HepG2 (cell line): ENCODE measurements at regions not wholly inside any gene's neighbourhood (a gene's known extent, or its start where the extent isn't known, plus 50 kb on each side); places are given as distances from the start of the nearest gene placed in this dataset.

Experiments
- ARNT ChIP-seq: fragments of 450-650 bp; IDR thresholded peaks from 2 replicates; pipeline ENCODE4 v1.6.1; 2017
- BORCS8-MEF2B ChIP-seq: sonication (generic); formaldehyde crosslinking; IDR thresholded peaks from 2 replicates; pipeline ENCODE4 v1.8.0; 2022; ENCODE audit warnings: mild to moderate bottlenecking, missing genetic modification reagents
- DMTF1 ChIP-seq: sonication (generic); formaldehyde crosslinking; IDR thresholded peaks from 2 replicates; pipeline ENCODE4 v1.4.0; 2020; ENCODE audit warnings: mild to moderate bottlenecking, missing genetic modification reagents
- HNRNPL ChIP-seq: fragments of 200-400 bp; formaldehyde crosslinking; IDR thresholded peaks from 2 replicates; pipeline ENCODE4 v1.6.1; 2017; ENCODE audit warnings: mild to moderate bottlenecking, low read depth, low read length
- MAZ ChIP-seq, 2 experiments: sonication (generic) in 1 of 2; formaldehyde crosslinking in 1 of 2; IDR thresholded peaks; 2 replicates each; pipeline versions ENCODE4 v1.5.0 to v1.6.1; 2012 to 2020; ENCODE audit warnings: low read depth in 2 of 2, mild to moderate bottlenecking in 2 of 2, borderline replicate concordance in 1 of 2, improper control_type of control experiment in 1 of 2, low read length in 1 of 2, missing genetic modification reagents in 1 of 2, moderate library complexity in 1 of 2
- NFATC3 ChIP-seq: sonication (generic); formaldehyde crosslinking; IDR thresholded peaks from 2 replicates; pipeline ENCODE4 v1.5.1; 2020; ENCODE audit warnings: mild to moderate bottlenecking, missing genetic modification reagents
- NFYB ChIP-seq: sonication (generic); formaldehyde crosslinking; IDR thresholded peaks from 2 replicates; pipeline ENCODE4 v1.4.0; 2020; ENCODE audit warnings: missing genetic modification reagents
- PRDM4 ChIP-seq: sonication (generic); formaldehyde crosslinking; IDR thresholded peaks from 2 replicates; pipeline ENCODE4 v1.9.0; 2021; ENCODE audit warnings: missing genetic modification reagents, borderline replicate concordance
- RFX5 ChIP-seq: IDR thresholded peaks from 2 replicates; pipeline ENCODE4 v1.6.1; 2011; ENCODE audit warnings: low read depth, low read length, improper control_type of control experiment
- SYNCRIP ChIP-seq: fragments of 200-400 bp; formaldehyde crosslinking; IDR thresholded peaks from 2 replicates; pipeline ENCODE4 v1.6.1; 2018; ENCODE audit warnings: mild to moderate bottlenecking, low read depth, low read length; ENCODE audit not compliant: insufficient read depth
- THAP9 ChIP-seq: sonication (generic); formaldehyde crosslinking; IDR thresholded peaks from 2 replicates; pipeline ENCODE4; 2020; ENCODE audit warnings: missing genetic modification reagents, mild to moderate bottlenecking, borderline replicate concordance
- ZBED4 ChIP-seq: sonication (generic); formaldehyde crosslinking; IDR thresholded peaks from 2 replicates; pipeline ENCODE4 v1.4.0; 2020; ENCODE audit warnings: missing genetic modification reagents, borderline replicate concordance
- ZFP37 ChIP-seq: sonication (generic); formaldehyde crosslinking; IDR thresholded peaks from 2 replicates; pipeline ENCODE4 v1.4.0; 2020; ENCODE audit warnings: missing genetic modification reagents, borderline replicate concordance
- ZIK1 ChIP-seq: sonication (generic); formaldehyde crosslinking; IDR thresholded peaks from 2 replicates; pipeline ENCODE4 v1.5.0; 2020; ENCODE audit warnings: mild to moderate bottlenecking, low read depth, missing genetic modification reagents, borderline replicate concordance
- ZNF224 ChIP-seq: sonication (generic); formaldehyde crosslinking; IDR thresholded peaks from 2 replicates; pipeline ENCODE4 v1.5.0; 2020; ENCODE audit warnings: mild to moderate bottlenecking, missing genetic modification reagents
- ZNF530 ChIP-seq: sonication (generic); formaldehyde crosslinking; IDR thresholded peaks from 2 replicates; pipeline ENCODE4 v1.5.0; 2020; ENCODE audit warnings: low read depth, mild to moderate bottlenecking, missing genetic modification reagents
- ZNF720 ChIP-seq: sonication (generic); formaldehyde crosslinking; IDR thresholded peaks from 2 replicates; pipeline ENCODE4 v1.4.0; 2020; ENCODE audit warnings: missing genetic modification reagents

GRCh38 chr6:3913077-3913957, 64.1 kb downstream of the FAM50B start (continued):
- TF ChIP-seq PRDM4 (no peak), NFYB (CRISPR knock-in tag) (peak; percentile 36; the same call in 1 of the 2 replicates), ZIK1 (no peak), RFX5 (no peak), ZNF720 (CRISPR knock-in tag) (no peak), ZNF530 (CRISPR knock-in tag) (no peak), ZFP37 (CRISPR knock-in tag) (no peak), NFATC3 (CRISPR knock-in tag) (no peak), THAP9 (CRISPR knock-in tag) (no peak), HNRNPL (no peak), DMTF1 (CRISPR knock-in tag) (no peak), SYNCRIP (no peak), ZNF224 (CRISPR knock-in tag) (no peak), BORCS8-MEF2B (no peak), ARNT (no peak), ZBED4 (CRISPR knock-in tag) (no peak), MAZ (IDR thresholded peaks at IDR 0.05; ENCODE audit: borderline replicate concordance, low read depth, low read length) (no peak), MAZ (CRISPR knock-in tag; IDR thresholded peaks at IDR 0.05; ENCODE audit: low read depth) (no peak)
